ENCODE measurements at regions not wholly inside any gene's neighbourhood (a gene's known extent, or its start where the extent isn't known, plus 50 kb on each side); places are given as distances from the start of the nearest gene placed in this dataset.
"Not testable (repeated sequence)": the region's sequence is repeated elsewhere in the genome, so short reads cannot be mapped to it uniquely, and the experiment has no call there.

GRCh38 chr22:48498526-48499331 lies 1328.9 kb downstream of the BRD1 start:
- no peak for DNase-seq

GRCh38 chr22:48497743-48498520 lies 1329.7 kb downstream of the BRD1 start:
- DNase-seq = not testable (repeated sequence)

GRCh38 chr22:48496987-48497650 lies 1330.6 kb downstream of the BRD1 start:
- no peak for DNase-seq

GRCh38 chr22:48496226-48496845 lies 1331.3 kb downstream of the BRD1 start:
- no peak for DNase-seq

- DNase-seq = no peak
These were observed 1332.0 kb downstream of the BRD1 start for GRCh38 chr22:48495751-48496080.

GRCh38 chr22:48494968-48495750 lies 1332.5 kb downstream of the BRD1 start:
- DNase-seq = no peak

- no peak for DNase-seq
These were observed 1333.3 kb downstream of the BRD1 start for GRCh38 chr22:48494256-48494967.

GRCh38 chr22:48493733-48494132 lies 1333.9 kb downstream of the BRD1 start:
- DNase-seq = no peak

- DNase-seq = peak; percentile 20 to 27
These were observed 1335.0 kb downstream of the BRD1 start for GRCh38 chr22:48492366-48493320.

GRCh38 chr22:48491451-48491941 lies 1336.2 kb downstream of the BRD1 start:
- no peak for DNase-seq

- no peak for DNase-seq
These were observed 1336.9 kb downstream of the BRD1 start for GRCh38 chr22:48490500-48491411.

- DNase-seq = no peak
These were observed 1337.8 kb downstream of the BRD1 start for GRCh38 chr22:48489551-48490499.

- DNase-seq = no peak
These were observed 1338.8 kb downstream of the BRD1 start for GRCh38 chr22:48488611-48489511.

- no peak for DNase-seq
These were observed 1339.5 kb downstream of the BRD1 start for GRCh38 chr22:48488149-48488551.

- no peak for DNase-seq
These were observed 1341.1 kb downstream of the BRD1 start for GRCh38 chr22:48486558-48486957.

- DNase-seq = no peak
These were observed 1341.5 kb downstream of the BRD1 start for GRCh38 chr22:48486134-48486532.
